KBM-7 (cell line): ENCODE measurements at regions not wholly inside any gene's neighbourhood (a gene's known extent, or its start where the extent isn't known, plus 50 kb on each side); places are given as distances from the start of the nearest gene placed in this dataset.
"Not testable (repeated sequence)": the region's sequence is repeated elsewhere in the genome, so short reads cannot be mapped to it uniquely, and the experiment has no call there.

Experiments used
- DNase-seq: peaks from one replicate; pipeline ENCODE4 v3.0.0-alpha.2; 2015
- in situ Hi-C: fragments of 300-500 bp; cut with MboI; formaldehyde crosslinking; loops from 2 replicates; pipeline ENCODE4 v1.14.3; 2020; ENCODE audit warnings: low sequenced_read_pairs, low pct_unique_long_range_greater_than_20kb, mixed read lengths

- DNase-seq, result no peak
- in situ Hi-C loops, result no loop called here
Observed at GRCh38 chr20:47887477-47888080, 102.3 kb upstream of the SULF2 start.

GRCh38 chr20:47887064-47887463 is 101.8 kb upstream of the SULF2 start:
- DNase-seq, result no peak
- in situ Hi-C loops, result no loop called here

DNA sequence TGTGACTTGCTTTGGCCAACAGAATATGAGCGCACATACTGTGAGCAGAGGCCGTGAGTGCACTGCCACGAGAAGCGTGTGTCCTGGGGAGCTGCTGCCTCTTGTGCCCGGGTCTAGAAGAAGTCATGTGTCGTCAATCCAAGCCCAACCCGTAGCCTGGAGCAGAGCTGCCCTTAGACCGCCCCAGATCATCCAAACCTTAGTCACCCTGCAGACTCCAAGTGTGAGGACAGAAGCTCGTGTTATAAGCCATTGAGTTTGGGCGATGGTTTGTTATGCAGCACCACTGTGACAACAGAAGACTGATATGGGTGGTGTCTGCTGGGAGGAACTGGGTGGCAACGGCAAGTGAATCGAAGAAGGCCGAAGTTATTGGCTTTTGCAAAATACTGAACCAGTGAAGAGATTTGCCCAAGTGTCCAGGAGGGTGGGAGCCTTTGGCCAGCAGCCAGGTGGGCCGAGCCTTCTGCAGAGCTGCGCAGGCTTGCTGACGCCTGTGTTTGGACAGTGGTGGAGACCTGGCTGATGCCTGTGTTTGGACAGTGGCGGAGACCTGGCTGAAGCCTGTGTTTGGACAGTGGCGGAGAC is 101.3 kb upstream of the SULF2 start:
- in situ Hi-C loops, result no loop called here
- no peak for DNase-seq

DNA sequence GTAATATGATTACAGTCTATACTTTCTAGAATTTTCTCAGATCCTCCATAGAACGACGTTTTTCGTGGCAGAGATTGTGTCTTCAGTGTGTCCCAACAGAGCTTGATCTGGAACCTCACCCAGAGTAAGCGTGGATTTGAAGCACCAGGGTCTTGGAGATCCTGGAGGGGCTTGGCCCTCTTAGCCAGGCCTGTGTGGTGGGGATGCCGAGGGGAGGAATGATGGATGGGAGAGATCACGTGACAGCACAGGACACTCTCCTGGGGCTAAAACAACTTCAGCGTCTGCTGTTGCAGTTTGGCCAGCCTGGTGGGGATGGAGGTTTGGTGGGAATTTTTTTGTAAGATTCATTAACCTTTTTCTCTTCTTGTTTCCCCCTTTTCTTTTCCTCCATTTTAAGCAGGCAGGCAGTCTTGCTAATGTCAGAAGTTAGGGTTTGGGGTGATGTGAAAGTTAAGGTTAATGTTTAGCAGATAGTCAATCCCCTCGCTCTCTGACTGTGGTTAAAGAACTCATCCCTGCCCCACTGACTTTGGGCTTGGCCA is 100.7 kb upstream of the SULF2 start:
- in situ Hi-C loops, result no loop called here
- no peak for DNase-seq

DNA sequence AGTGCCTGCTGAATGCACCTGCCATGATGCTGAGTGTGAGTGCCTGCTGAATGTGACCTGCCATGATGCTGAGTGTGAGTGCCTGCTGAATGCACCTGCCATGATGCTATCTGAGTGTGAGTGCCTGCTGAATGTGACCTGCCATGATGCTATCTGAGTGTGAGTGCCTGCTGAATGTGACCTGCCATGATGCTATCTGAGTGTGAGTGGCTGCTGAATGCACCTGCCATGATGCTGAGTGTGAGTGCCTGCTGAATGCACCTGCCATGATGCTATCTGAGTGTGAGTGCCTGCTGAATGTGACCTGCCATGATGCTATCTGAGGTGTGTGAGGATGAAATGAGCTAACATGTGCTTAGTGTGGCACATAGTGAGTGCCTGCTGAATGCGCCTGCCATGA is 98.7 kb upstream of the SULF2 start:
- DNase-seq, in situ Hi-C loops: not testable (repeated sequence)

- in situ Hi-C loops, result no loop called here
- no peak for DNase-seq
Observed at GRCh38 chr20:47883186-47883585, 97.9 kb upstream of the SULF2 start.

DNA sequence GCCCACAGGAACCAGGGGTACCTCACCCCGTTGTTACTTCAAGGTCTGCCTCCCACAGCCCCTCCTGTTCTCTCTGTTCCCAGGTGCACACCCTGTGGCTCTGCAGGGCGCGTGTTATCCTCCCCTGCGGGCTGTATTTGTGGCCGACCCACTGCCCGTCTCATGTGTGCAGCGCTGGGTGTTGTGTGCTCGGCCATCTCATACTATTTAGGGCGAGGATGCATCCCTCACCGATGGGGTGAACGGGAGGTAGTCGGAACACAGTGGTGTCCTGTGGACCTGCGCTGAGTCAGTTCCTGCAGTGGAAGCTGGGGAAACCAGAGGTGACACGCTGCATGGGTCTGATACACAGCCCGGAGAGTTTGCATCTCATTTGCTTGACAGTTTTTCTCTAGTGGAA is 94.5 kb upstream of the SULF2 start:
- no peak for DNase-seq
- in situ Hi-C loops, result no loop called here

DNA sequence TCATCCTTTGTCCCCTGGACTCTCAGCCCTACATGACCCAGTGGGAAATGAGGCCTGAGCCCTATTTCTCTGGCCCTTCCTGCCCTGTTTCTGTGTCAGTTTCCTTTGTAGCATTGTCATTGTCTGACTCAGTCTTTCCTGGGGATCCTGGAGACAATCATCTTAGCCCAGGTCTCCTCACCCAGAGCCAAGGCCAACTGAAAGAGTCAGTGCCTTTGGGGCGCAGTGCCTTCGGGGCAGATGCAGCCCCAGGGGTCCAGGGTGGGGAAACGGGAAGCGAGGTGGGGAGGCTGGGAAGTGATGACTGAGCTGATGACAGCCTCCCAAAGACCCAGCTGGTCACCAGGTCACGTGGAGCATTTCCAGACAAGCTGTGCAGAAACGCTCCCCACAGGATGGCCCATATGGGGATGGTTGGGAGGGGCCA is 93.3 kb upstream of the SULF2 start:
- DNase-seq, result no peak
- in situ Hi-C loops, result no loop called here

DNA sequence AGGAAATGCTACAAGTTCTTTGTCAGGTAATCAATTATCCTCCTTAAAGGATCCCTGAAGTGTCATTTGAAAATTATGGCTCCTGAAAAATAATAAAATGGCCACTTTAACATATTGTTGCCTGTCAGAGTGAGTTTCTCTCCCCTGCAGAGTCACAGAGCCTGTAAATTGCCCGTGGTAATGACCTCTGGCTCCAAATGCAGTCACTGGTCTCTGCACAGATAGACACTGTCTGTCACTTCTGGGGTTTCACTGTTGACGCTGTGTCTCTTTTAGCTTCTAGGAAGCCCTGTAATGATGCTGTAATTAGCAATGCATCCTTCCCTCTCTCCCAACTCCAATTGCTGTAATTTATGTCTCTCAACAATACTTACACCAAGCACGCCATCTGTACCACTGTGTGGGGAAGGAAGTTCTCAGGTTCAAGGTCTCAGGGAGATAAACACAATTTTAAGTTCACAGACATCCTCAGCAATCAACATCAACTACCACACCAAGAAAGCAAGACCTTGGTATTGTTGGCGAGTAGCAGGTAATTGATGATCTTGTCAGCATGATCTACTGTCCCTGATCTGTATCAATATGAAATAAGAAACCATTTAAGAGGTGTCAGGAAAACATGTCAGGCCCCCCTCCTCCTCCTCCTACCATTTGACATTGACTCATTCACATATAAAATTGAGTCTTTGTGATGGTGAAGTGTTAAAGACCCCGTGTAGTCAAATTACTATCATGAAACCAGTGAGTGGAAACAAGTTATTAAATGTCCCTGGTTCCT is 91.2 kb upstream of the SULF2 start:
- in situ Hi-C loops, result no loop called here
- no peak for DNase-seq

GRCh38 chr20:47875297-47876025 is 90.2 kb upstream of the SULF2 start:
- no peak for DNase-seq
- in situ Hi-C loops, result no loop called here

DNA sequence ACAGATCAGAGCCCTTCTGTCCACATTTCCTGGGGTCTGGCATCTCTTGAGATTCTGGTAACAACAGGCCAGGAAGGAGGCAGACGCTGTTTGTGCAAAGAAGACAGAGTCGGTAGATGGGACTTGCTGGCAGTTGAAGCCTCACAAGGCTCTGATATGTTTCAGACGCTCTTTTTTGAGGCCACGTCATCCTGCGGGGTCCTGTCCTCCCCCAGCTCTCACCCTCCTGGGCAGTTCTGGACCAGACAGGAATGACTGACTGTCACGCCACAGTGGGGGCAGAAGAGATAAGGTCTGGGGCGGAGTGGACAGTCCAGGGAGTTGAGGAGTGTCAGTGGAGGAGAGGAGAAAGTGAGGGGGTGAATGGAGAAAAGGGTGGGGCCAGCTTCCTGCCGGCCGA is 87.1 kb upstream of the SULF2 start:
- in situ Hi-C loops, result no loop called here
- DNase-seq, result no peak

DNA sequence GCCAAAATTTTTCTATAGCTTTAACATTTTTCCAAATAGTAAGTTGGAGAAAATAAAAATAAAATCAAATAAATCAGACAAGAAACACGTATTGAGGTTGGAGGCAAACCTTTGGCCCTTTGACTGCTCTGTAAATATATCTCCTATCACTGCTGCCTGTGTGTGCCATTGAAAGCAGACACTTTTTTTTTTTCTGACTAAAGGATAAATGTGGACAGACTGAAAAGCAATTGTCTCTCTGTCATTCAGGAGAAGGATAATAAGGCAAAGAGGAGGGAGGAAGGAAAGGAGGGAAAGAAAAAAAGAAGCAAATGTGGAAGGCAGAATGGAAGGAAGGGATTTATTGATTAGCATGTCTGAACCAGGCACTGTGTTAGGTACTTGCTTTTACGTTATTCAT is 85.2 kb upstream of the SULF2 start:
- in situ Hi-C loops, result no loop called here
- no peak for DNase-seq

DNA sequence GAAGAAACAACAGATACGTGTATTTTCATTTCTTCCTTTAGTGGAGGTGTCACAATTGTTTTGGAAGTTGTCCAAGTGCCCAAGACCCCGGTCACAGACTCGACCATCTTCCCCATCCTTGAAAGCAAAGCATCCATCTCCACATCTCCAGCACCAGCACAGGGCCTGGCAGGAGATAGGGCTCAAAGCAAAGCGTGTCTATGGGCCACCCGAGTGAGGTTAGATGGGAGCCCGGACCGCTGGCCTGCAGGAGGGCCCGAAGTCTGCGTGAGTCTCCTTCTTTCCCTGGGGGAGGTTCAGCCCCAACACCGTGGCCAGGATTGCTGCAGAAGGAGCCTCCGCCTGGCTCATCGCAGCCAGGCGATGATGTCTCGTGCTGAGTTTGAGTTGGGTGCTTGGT is 83.5 kb upstream of the SULF2 start:
- in situ Hi-C loops, result no loop called here
- DNase-seq, result no peak

- in situ Hi-C loops, result no loop called here
- no peak for DNase-seq
Observed at GRCh38 chr20:47868236-47868635, 83.0 kb upstream of the SULF2 start.

DNA sequence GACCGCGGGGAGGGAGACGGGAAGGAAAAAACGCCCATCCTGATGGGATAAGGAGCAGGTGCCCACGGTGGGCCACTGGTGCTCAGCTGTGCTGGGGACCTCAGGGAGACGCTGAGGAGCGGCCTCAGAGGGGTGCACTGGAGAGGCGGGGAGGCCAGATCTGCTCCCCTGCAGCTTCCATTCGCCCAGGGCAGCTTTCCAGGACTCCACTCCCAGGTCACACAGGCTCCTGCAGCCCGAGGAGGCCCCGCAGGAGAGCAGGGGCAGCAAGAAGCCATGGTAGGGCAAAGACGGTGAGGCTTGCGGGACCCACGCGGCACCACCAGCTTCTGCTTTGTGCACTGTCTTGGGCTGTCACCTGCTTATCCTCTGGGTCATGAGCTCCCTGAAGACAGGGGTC is 82.5 kb upstream of the SULF2 start:
- no peak for DNase-seq
- in situ Hi-C loops, result no loop called here

DNA sequence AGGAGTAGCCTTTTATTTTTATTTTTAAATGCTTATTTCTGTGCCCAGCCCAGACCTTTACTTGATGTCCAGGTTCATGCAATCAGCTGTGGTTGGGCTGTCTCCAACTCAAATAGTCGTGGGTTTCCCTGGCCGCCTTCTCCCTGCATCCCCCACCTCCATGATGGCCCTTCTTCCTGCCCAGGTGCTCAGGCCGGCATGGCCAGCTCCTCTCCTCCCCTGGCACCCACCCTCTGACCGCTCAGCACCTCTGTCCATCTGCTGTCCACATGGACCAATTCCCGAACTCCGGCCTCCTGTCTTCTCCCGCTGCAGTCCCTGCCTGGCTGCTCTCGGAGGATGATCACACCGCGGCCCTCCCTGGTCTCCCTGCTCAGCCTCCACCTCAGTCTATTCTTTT is 81.2 kb upstream of the SULF2 start:
- in situ Hi-C loops, result no loop called here

GRCh38 chr20:47865912-47866311 is 80.6 kb upstream of the SULF2 start:
- in situ Hi-C loops, result no loop called here
- DNase-seq, result no peak

More for the DNA sequence above, 81.2 kb upstream of the SULF2 start:
- DNase-seq, result no peak

DNA sequence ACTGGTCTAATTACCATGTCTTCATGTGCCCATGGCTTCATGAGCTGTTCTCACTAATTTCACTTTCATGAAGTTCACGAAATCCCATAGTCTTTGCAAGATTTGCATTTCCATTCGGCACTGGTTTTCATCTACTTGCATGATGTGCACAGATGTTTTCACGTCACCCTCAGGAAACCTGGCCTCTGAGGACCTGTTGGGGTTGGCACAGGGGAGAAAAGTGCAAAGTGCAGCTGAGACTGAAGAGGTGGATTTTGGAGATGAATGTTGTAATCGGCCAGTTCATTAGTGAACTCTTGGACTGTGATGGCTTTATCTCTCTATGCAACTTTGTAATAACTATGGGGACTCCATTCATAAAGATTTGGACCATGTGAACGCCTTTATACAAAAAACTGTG is 80.2 kb upstream of the SULF2 start:
- no peak for DNase-seq
- in situ Hi-C loops, result no loop called here

- DNase-seq, result no peak
- in situ Hi-C loops, result no loop called here
Observed at GRCh38 chr20:47863981-47864380, 78.7 kb upstream of the SULF2 start.
